ENCODE measurements at regions not wholly inside any gene's neighbourhood (a gene's known extent, or its start where the extent isn't known, plus 50 kb on each side); places are given as distances from the start of the nearest gene placed in this dataset.
"Not testable (repeated sequence)": the region's sequence is repeated elsewhere in the genome, so short reads cannot be mapped to it uniquely, and the experiment has no call there.

- TF ChIP-seq CTCF (conservative IDR thresholded peaks at IDR 0.05; ENCODE audit: low read depth, low read length): no peak
- no peak for DNase-seq (ENCODE audit: low read depth)
- no peak overlapping the region for H3K4me3 ChIP-seq (ENCODE audit: low read length)
Observed at GRCh38 chrX:66872771-66873170, 233.9 kb upstream of the EDA2R start.

GRCh38 chrX:66863721-66864120 is 224.8 kb upstream of the EDA2R start:
- H3K4me3 ChIP-seq (ENCODE audit: low read length): no peak overlapping the region
- no peak for DNase-seq (ENCODE audit: low read depth)
- no peak for TF ChIP-seq CTCF (conservative IDR thresholded peaks at IDR 0.05; ENCODE audit: low read depth, low read length)

- H3K4me3 ChIP-seq (ENCODE audit: low read length): no peak overlapping the region
- no peak for TF ChIP-seq CTCF (conservative IDR thresholded peaks at IDR 0.05; ENCODE audit: low read depth, low read length)
- DNase-seq (ENCODE audit: low read depth): no peak
Observed at GRCh38 chrX:66833426-66833825, 194.5 kb upstream of the EDA2R start.

- no peak for TF ChIP-seq CTCF (conservative IDR thresholded peaks at IDR 0.05; ENCODE audit: low read depth, low read length)
- no peak for DNase-seq (ENCODE audit: low read depth)
- no peak overlapping the region for H3K4me3 ChIP-seq (ENCODE audit: low read length)
Observed at GRCh38 chrX:66815227-66815626, 176.3 kb upstream of the EDA2R start.

- not testable (repeated sequence) for DNase-seq (ENCODE audit: low read depth); H3K4me3 ChIP-seq (ENCODE audit: low read length)
Observed at GRCh38 chrX:66794514-66794913, 155.6 kb upstream of the EDA2R start.

GRCh38 chrX:66766318-66766717 is 127.4 kb upstream of the EDA2R start:
- no peak for TF ChIP-seq CTCF (conservative IDR thresholded peaks at IDR 0.05; ENCODE audit: low read depth, low read length)
- H3K4me3 ChIP-seq (ENCODE audit: low read length): no peak overlapping the region
- DNase-seq (ENCODE audit: low read depth): no peak

GRCh38 chrX:66760651-66761050 is 121.8 kb upstream of the EDA2R start:
- TF ChIP-seq CTCF (conservative IDR thresholded peaks at IDR 0.05; ENCODE audit: low read depth, low read length): no peak
- no peak overlapping the region for H3K4me3 ChIP-seq (ENCODE audit: low read length)
- no peak for DNase-seq (ENCODE audit: low read depth)

- no peak for DNase-seq (ENCODE audit: low read depth)
- TF ChIP-seq CTCF (conservative IDR thresholded peaks at IDR 0.05; ENCODE audit: low read depth, low read length): no peak
- H3K4me3 ChIP-seq (ENCODE audit: low read length): no peak overlapping the region
Observed at GRCh38 chrX:66756717-66757116, 117.8 kb upstream of the EDA2R start.
